GM19372 (cell line): ENCODE measurements at regions not wholly inside any gene's neighbourhood (a gene's known extent, or its start where the extent isn't known, plus 50 kb on each side); places are given as distances from the start of the nearest gene placed in this dataset.

Source experiments
- ATAC-seq: cut with Tn5 transposase; IDR thresholded peaks from one replicate; pipeline ENCODE4 v1.9.1; 2021; ENCODE audit warnings: mild to moderate bottlenecking, low read depth, moderate library complexity; ENCODE audit not compliant: unreplicated experiment

GRCh38 chr13:33891196-33891742, 73.3 kb downstream of the RFC3 start:
- no peak for ATAC-seq

DNA sequence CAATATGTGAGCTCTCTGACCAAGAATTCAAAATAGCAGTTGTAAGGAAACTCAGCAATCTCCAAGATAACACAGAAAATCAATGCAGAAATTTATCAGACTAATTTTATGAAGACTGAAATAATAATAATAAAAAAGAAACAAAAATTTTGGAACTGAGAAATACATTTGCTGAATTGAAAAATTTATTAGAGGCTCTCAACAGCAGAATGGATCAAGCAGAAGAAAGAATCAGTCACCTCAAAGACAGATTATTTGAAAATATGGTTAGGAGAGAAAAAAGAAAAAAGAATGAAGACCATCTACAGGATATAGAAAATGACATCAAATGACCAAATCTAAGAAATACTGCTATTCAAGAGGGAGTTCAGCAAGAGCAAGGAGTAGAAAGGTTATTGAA, 75.6 kb downstream of the RFC3 start:
- no peak for ATAC-seq

- no peak for ATAC-seq
These were observed 86.5 kb downstream of the RFC3 start for GRCh38 chr13:33904431-33904830.

DNA sequence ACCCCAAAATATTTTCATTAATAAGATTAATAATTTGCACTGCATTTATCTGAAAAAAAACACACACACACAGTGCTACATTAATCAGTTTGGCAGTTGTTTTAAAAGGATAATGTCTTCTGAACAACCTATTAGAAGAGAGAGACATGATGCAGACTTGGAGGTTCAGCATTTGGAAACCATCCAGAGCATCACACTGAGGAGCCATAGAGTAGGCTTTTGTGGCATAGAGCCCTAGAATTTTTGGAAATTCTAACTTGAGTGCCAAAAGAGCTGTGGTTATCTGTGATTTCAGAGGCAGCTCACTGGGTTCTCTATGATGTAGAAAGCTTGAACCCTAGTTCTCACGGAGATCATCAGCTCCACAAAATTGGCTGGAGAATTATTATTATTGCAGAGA, 90.2 kb downstream of the RFC3 start:
- no peak for ATAC-seq

- no peak for ATAC-seq
These were observed 92.3 kb downstream of the RFC3 start for GRCh38 chr13:33910255-33910654.

- ATAC-seq: no peak
These were observed 93.6 kb downstream of the RFC3 start for GRCh38 chr13:33911521-33911920.

GRCh38 chr13:33913829-33914228, 95.9 kb downstream of the RFC3 start:
- no peak for ATAC-seq

- ATAC-seq: no peak
These were observed 99.2 kb downstream of the RFC3 start for GRCh38 chr13:33917190-33917589.

DNA sequence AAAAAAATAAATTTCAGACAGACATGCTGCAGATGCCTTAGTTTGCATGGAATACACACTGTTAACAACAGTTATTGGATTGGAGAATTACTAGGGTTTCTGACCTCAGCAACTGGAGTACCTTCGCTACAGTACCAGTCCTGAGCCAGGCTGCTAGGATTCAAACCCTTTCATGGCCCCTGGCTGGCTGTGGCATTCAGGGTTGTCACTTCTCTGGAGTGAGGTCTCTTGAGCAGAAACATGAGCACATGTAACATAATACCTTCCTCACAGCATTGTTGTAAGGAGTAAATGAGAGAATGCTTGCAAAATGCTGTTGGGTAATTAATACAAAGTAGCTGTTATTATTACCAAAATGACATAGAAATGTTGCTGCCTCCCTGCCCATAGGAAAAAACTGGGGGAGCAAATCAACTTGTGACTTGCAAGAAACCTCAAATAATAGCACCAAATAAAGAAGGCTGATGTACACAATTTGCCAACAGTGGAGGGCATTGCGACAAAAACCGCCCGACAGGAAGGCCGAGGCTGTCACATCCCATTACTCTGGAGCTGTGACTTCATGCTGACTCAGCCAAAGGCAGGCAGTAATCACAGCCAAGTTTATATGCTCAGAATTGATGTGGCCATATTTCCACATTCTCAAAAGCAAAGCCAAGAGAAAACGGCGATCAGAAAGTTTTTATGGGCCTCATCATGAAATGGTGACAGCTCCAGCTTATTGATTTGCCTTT, 100.4 kb downstream of the RFC3 start:
- ATAC-seq: no peak

GRCh38 chr13:33919120-33919519, 101.2 kb downstream of the RFC3 start:
- no peak for ATAC-seq

GRCh38 chr13:33925563-33925962, 107.6 kb downstream of the RFC3 start:
- no peak for ATAC-seq

DNA sequence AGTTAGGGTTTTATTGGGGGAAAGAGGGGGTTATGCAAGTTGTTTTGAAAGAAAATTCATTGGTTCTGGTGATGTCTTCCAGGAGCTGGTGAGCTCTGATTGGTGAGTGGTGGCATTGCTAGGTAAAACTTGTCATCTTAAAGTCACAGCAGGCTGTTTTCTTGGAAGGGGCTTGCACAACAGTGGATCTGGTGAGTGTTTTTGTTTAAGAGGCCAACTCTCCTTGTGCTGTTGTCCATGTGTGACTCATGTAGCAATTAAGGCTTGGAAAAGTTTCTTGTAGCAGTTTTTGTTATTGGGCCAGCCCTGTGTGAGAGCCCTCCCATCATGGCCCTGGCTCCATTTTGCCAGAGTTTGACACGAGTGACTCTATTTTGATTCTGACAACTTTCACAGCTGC, 109.4 kb downstream of the RFC3 start:
- ATAC-seq: no peak

- peak; percentile 59 for ATAC-seq
These were observed 113.7 kb downstream of the RFC3 start for GRCh38 chr13:33931397-33932311.

DNA sequence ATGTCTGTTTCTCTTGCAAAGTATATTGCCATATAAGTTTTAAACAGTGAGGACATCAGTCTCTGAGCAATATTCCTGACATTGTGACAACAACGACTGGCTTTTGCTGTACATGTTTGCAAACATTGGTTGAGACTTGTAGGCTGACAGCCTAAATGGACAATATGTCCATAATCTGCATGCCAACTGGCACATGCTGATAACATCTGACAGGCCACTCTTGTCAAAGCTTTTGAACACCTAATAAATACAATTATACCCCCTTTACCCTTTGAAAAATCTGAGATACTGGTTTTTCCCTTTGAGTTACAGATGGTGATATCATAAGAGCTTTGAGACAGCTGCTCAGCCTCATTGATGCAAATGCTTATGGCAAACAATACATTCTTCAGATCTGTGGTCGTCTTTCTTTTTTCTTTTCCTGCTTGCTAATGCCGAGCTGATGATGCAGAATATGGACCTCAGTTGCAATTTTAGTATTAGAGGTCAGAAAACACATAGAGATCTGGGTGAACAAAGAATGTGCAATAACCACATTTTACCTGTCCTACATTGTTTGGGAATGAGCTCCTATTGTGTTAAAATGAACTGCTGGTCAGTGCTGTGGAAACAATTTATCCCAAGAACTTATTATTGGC, 114.9 kb downstream of the RFC3 start:
- no peak for ATAC-seq

- no peak for ATAC-seq
These were observed 115.9 kb downstream of the RFC3 start for GRCh38 chr13:33933810-33934209.

DNA sequence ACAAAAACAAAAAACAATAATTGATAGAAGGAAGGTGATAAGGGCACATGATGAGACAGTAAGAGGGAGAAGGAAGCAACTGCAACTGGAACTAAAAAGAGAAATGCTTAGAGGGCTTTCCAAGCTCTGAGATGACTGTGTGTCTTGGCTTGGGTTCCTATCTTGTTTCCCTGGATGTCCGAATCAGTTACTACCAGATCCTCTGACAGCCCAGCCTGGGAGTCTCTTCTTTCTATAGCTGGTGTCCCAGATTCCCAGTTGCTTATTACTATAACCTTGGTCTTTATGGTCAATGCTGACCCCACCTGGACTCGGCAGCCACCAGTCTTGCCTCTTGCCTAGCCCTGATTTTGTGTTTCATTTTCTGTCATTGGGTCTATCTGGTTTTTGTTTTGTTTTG, 116.4 kb downstream of the RFC3 start:
- no peak for ATAC-seq

DNA sequence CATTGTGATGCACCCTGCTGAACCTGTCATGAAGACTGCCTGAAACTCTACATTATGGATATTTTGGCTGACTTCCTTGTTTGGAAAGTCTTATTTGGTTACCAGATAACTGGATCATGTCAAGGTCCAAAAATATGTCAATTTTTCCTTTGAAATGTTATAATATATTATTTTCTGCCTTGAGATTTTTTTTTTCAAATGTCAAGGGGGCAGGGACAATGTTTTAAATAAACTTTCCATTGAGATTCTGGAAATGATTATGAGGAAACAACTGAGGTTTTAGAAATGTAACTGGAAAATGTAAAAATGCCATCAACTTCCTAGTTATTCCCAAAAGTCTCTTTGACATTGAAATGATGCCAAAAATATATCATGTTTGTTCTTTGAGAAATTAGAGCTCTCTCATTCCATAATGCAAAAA, 117.0 kb downstream of the RFC3 start:
- ATAC-seq: no peak

DNA sequence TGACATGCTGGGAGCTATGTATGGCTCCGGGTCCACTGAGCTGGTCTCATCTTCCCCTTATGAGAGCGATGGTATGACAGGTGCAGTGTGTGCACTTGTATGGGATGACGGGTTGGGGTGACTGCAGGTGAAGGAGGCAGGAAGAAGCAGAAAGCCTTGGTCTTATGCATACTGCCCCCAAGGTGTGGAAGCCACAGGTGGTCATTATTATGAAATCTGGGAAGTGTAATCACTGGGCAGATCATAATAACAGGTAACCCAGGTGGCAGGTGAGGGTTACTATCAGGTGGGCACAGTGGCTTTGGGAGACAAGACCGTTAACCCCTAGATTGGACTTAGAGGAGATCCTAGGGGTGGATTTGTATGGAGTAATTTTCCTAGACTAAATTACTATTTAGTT, 118.0 kb downstream of the RFC3 start:
- no peak for ATAC-seq

DNA sequence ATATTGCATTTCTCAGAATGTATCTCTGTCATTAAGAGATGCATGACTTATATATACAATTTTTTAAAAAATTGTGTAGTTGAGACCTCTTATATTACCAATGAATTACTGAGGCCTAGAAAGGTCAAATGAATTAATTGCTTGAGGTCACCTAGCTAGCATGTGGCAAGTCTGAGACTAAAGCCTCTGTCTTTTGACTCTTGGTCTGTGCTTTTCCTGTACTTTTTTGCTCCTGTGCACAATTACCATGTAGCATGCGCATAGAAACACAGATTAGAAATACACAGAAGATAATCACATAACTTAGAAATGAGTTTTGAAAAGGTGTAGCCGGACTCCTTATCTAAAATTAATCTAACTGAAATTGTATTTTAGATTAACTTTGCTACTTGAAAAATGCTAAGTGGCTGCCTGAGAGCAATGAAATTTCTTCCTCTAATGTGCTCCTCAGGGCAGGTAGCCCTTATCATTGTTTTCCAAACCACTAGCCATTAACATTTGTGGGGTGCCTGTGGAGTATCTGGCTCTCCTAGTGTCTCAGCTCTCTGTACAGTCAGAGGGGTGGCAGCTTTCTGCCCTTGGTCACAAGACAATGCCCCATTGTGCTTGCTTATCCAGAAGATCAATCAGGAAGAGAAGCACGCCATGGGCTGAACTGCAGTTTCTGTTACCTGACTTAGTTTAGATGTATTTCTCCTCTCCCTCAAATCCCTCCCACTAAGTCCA, 119.6 kb downstream of the RFC3 start:
- ATAC-seq: no peak

- ATAC-seq: no peak
These were observed 122.3 kb downstream of the RFC3 start for GRCh38 chr13:33940256-33940655.
